ENCODE measurements at regions not wholly inside any gene's neighbourhood (a gene's known extent, or its start where the extent isn't known, plus 50 kb on each side); places are given as distances from the start of the nearest gene placed in this dataset.

DNA sequence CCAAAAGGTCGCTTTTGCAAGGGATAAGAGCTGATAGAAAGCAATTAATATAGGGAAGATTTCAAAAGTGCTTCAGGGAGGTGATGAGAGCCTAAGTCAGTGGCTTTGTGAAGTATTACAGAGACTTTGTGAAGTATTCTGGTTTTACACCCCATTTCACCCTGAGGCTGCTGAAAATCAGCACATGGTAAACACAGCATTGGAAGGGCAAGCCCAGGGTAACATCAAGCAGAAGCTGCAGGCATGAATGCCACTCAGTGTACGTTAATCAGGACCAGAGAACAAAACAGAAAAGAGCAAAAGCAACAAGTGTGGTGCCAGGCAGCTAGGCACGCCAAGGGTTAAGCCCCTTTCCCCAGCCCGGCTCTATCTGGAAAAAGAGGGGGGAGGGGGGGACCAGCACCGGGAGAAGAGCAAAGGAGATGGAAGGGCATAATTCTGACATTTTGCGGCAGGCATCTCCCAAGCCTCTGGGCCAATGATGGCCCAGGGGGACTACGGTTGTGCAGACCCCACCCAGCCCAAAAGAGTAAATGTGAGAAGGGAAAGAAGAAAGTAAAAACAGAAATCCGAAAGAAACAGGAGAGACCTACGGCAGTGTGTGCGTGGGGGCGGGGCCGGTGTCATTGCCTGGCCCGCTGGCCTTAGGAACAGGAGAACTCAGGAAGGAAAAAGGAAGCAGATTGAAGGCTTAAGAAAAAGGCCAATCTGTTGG, 58.9 kb downstream of the DHRS2 start:
- DNase-seq (ENCODE audit: low spot score in 2 of 2): no peak
- no peaks in the 10 kb centered on the region for H3K9me3 Mint-ChIP-seq
- no peaks in the 10 kb centered on the region for H3K4me1 Mint-ChIP-seq
- H3K27ac Mint-ChIP-seq (ENCODE audit: low read depth): no peak overlapping the region
- H3K27me3 Mint-ChIP-seq: peaks cover 24% of the 10 kb centered on the region
- ATAC-seq (replicated peaks; ENCODE audit: extremely low read depth, poor library complexity, severe bottlenecking): no peak
- H3K4me3 Mint-ChIP-seq: no peak overlapping the region
- H3K36me3 Mint-ChIP-seq (ENCODE audit: insufficient read depth): no peaks in the 10 kb centered on the region

DNA sequence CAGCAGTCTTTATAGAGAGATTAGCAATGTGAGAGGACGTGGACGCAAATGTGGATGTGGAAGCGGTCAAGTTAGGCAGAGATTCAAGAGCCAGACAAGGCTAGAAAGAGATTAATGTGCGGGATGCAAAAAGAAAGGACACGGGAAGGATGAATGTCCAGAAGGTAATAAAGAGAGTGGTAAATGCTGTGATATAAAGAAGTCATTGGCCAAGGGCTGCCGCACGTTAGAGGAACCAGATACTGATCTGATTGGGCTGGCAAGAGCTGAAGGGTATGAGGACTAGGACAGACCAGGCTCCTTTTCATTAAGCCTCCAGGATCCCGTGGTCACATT, 59.5 kb downstream of the DHRS2 start:
- DNase-seq (ENCODE audit: low spot score in 2 of 2) (no peak), ATAC-seq (replicated peaks; ENCODE audit: extremely low read depth, poor library complexity, severe bottlenecking) (no peak)
- Mint-ChIP-seq H3K9me3 (no peaks in the 10 kb centered on the region), H3K27ac (ENCODE audit: low read depth) (no peak overlapping the region), H3K4me1 (no peaks in the 10 kb centered on the region), H3K36me3 (ENCODE audit: insufficient read depth) (no peaks in the 10 kb centered on the region), H3K4me3 (no peak overlapping the region), H3K27me3 (peaks cover 26% of the 10 kb centered on the region)

DNA sequence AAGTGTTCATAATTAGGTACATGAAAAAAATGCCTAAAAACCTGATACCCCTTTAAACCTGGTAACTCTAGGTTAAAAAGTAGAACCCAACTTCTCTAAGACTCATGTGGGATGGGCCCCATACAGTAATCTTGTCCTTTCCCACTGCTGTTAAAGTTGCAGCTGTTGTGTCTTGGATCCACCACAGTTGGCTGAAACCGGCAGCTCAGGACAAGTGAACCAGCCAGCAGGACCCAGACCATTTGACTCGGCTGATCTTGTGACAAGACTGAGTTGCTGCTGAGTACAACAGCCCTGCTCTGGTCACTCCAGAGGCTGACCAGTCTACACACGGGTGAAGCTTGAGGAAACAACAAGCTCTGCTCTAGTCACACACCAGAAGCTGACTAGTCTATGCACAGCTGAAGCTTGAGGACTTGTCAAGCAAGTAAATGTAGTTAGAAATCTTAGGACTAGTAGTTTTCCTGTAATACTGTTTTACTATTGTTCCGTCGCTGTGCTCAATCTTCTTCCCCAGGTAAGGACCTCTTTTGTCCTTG, 60.6 kb downstream of the DHRS2 start:
- Mint-ChIP-seq H3K4me1 (no peaks in the 10 kb centered on the region), H3K36me3 (ENCODE audit: insufficient read depth) (no peaks in the 10 kb centered on the region), H3K27me3 (peaks cover 24% of the 10 kb centered on the region), H3K4me3 (no peak overlapping the region), H3K9me3 (no peaks in the 10 kb centered on the region), H3K27ac (ENCODE audit: low read depth) (no peak overlapping the region)
- ATAC-seq (replicated peaks; ENCODE audit: extremely low read depth, poor library complexity, severe bottlenecking) (no peak), DNase-seq (ENCODE audit: low spot score in 2 of 2) (no peak)

DNA sequence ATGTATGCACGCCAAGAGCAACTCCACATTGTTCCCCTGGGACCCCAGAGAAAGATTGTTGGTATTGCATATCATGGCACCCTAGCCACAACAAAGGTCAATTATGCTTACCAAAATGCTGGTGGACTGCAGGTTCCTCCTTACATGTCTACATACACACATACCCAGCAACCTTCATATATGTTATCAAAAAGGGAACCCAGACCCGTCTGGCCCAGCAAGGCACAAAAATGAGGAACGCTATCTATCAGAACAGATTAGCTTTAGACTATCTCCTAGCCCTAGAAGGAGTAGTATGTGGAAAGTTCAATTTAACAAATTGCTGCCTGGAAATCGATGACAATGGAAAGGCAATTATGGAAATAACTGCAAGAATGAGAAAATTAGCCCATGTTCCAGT, 61.5 kb downstream of the DHRS2 start:
- ATAC-seq (replicated peaks; ENCODE audit: extremely low read depth, poor library complexity, severe bottlenecking) (no peak), DNase-seq (ENCODE audit: low spot score in 2 of 2) (no peak)
- Mint-ChIP-seq H3K36me3 (ENCODE audit: insufficient read depth) (no peaks in the 10 kb centered on the region), H3K27ac (ENCODE audit: low read depth) (no peak overlapping the region), H3K9me3 (no peaks in the 10 kb centered on the region), H3K4me3 (no peak overlapping the region), H3K27me3 (peaks cover 28% of the 10 kb centered on the region), H3K4me1 (no peaks in the 10 kb centered on the region)

DNA sequence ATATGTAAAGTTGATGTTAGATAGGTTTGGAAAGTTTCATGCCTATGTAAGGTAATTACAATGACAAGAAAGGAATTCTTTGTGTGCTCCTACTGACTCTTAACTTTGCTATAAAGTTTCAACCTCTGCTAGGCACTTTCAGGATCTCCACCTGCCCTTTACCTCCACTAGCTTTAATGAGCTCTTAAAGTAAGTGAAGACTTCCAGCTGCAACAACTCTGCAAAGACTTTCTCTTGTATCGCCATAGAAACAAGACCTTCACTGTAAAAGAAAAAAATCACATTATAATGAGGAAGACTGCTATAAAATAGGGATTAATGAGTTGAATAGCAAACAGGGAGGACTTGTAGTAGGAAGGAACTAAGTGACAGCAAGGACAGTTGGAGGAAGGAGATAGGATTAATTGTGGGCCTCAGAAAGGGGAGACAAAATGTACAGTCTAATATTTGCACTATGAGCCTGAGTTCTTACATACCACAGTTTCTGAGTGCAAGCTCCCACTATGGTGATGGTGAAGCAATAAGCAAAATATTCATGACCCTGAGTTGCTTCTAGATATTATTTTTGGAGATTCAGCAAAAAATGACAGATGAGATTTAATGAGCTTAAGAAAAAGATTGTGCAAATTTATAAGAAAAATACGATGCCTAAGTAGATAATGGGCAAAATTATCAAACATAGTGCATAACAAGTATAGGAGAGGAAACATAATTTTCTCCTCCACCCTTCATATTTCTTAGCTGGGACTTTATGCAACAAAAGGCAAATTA, 66.7 kb downstream of the DHRS2 start:
- ATAC-seq (replicated peaks; ENCODE audit: extremely low read depth, poor library complexity, severe bottlenecking) (no peak), DNase-seq (ENCODE audit: low spot score in 2 of 2) (no peak)
- Mint-ChIP-seq H3K4me1 (no peaks in the 10 kb centered on the region), H3K27me3 (peaks cover 38% of the 10 kb centered on the region), H3K27ac (ENCODE audit: low read depth) (no peak overlapping the region), H3K9me3 (no peaks in the 10 kb centered on the region), H3K36me3 (ENCODE audit: insufficient read depth) (no peaks in the 10 kb centered on the region), H3K4me3 (no peak overlapping the region)

DNA sequence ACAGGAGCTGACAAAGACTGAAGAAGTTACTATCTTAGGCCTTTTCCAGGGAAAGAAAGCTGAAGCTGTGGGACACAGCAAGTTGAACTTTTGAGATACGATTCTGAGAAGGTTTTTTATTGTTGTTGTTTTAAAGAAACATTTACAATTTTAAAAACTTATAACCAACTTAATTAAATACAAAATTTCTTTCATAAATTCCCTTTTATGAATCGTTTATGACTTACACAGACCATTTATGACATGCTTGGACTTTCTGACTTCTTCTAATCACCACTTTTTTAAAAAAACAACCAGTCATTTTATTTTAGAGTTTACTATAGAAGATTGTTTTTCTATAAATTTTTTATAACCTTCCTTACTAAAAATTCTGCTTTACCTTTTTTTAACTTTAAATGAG, 68.7 kb downstream of the DHRS2 start:
- no peak for DNase-seq (ENCODE audit: low spot score in 2 of 2)
- ATAC-seq (replicated peaks; ENCODE audit: extremely low read depth, poor library complexity, severe bottlenecking): no peak
- Mint-ChIP-seq H3K27ac (ENCODE audit: low read depth) (no peak overlapping the region), H3K4me1 (no peaks in the 10 kb centered on the region), H3K9me3 (no peaks in the 10 kb centered on the region), H3K36me3 (ENCODE audit: insufficient read depth) (no peaks in the 10 kb centered on the region), H3K27me3 (peaks cover 31% of the 10 kb centered on the region), H3K4me3 (no peak overlapping the region)

DNA sequence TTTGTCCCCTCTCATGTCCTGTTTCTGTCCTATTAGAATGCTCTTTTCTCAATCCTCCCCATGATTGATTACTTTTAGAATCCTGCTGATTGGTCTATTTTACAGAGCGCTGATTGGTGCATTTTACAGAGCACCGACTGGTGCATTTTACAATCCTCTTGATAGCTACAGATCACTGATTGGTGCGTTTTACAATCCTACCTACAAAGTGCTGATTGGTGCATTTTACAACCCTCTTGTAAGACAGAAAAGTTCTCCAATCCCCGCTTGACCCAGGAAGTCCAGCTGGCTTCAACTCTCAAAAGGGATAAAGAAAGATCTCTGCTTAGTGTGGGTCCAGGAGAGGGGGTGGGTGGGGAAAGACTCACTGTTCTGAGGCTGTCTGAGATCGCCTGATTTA, 71.3 kb downstream of the DHRS2 start:
- Mint-ChIP-seq H3K4me3 (no peak overlapping the region), H3K9me3 (no peaks in the 10 kb centered on the region), H3K4me1 (no peaks in the 10 kb centered on the region), H3K27me3 (peaks cover 32% of the 10 kb centered on the region), H3K36me3 (ENCODE audit: insufficient read depth) (no peaks in the 10 kb centered on the region), H3K27ac (ENCODE audit: low read depth) (no peak overlapping the region)
- no peak for ATAC-seq (replicated peaks; ENCODE audit: extremely low read depth, poor library complexity, severe bottlenecking)
- DNase-seq (ENCODE audit: low spot score in 2 of 2): no peak

DNA sequence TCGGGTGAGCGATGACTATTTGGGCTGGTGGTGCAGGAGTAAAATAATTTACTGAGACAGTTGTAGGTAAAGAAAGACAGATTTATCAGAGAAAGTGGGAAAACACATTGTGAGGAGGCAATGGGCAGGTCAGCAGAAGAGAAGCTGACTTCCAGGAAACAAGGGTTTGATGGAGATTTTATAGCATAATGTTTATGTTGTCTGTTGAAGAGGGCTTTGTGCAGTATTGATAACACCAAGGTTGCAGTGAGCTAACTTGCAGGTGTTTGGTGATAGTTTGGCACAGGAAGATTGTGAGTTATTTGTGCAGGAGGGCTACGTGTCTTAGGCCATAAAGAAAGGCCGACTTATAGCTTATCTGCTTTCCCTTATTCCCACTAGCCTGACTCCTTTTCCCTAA, 72.2 kb downstream of the DHRS2 start:
- ATAC-seq (replicated peaks; ENCODE audit: extremely low read depth, poor library complexity, severe bottlenecking) (no peak), DNase-seq (ENCODE audit: low spot score in 2 of 2) (no peak)
- Mint-ChIP-seq H3K36me3 (ENCODE audit: insufficient read depth) (no peaks in the 10 kb centered on the region), H3K9me3 (no peaks in the 10 kb centered on the region), H3K27me3 (peaks cover 32% of the 10 kb centered on the region), H3K4me1 (no peaks in the 10 kb centered on the region), H3K4me3 (no peak overlapping the region), H3K27ac (ENCODE audit: low read depth) (no peak overlapping the region)

DNA sequence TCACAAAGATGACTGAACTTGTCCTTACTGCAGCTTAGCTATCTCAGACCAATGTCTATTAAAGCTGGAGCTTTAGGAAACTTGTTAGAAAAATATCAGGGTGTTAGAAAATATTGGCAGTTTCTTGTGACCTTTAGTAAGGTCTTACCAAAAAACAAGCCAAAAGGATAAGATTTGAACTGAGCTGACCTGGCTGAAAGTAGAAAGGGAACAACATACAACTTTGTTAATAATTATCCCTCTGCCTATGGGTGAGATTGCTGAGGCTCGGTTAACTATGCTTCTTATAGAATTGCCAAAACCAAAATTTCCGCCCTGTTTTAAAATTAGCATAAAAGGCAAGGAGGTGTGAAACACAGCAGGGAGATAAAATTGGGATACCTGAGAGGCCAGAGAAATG, 73.8 kb downstream of the DHRS2 start:
- H3K36me3 Mint-ChIP-seq (ENCODE audit: insufficient read depth): no peaks in the 10 kb centered on the region
- no peak overlapping the region for H3K4me3 Mint-ChIP-seq
- peaks cover 35% of the 10 kb centered on the region for H3K27me3 Mint-ChIP-seq
- no peaks in the 10 kb centered on the region for H3K9me3 Mint-ChIP-seq
- no peak overlapping the region for H3K27ac Mint-ChIP-seq (ENCODE audit: low read depth)
- no peaks in the 10 kb centered on the region for H3K4me1 Mint-ChIP-seq
- DNase-seq (ENCODE audit: low spot score in 2 of 2) (no peak), ATAC-seq (replicated peaks; ENCODE audit: extremely low read depth, poor library complexity, severe bottlenecking) (no peak)

DNA sequence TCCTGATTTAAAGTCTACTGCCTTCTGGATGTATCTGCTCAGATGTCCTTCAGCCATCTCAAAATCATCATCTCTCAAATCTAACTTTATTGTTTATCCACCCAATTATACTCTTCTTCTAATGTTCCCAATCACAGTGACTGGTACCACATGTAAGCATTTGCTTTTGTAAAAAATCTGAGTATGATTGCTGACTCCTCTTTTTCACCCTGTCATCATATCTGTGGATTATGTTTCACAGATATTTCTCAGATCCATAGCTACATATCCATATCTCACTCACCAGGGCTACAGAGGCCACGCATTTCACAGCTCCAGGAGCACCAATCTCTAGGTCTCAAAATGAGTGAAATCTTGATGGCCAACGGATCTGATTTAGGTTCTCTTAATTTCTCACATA, 76.1 kb downstream of the DHRS2 start:
- H3K4me1 Mint-ChIP-seq: no peaks in the 10 kb centered on the region
- ATAC-seq (replicated peaks; ENCODE audit: extremely low read depth, poor library complexity, severe bottlenecking): no peak

DNA sequence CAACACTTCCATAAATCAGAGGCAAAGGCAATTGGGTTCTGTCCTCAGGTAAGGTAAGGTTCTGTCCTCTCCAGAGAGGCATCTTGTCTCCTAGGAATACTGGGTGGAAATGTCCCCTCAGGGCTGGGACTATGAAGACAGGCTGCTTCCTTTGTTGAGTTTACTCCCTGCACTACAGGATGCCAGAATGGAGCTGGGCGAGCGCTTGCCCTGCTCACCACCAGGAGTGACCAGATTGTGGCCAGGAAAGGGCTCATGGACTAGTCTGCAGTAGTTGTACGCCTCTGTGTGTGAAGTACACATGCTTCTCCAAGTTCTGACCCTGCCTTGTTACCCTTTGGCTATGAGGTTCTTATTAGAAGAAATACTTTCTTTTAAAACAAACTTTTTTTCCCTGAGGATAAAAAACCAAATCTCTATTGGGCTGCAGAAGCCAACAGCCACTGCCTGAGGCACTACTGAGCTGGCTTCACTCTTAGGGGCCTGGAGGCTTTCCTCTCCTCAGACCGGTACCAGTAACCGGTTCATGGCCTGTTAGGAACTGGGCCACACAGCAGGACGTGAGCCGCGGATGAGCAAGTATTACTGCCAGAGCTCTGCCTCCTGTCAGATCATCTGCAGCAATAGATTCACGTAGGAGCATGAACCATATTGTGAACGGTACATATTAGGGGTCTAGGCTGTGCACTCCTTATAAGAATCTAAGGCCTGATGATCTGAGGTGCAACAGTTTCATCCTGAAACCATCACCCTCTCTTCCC, 83.2 kb downstream of the DHRS2 start:
- peaks cover 19% of the 10 kb centered on the region for H3K27me3 Mint-ChIP-seq
- no peak overlapping the region for H3K27ac Mint-ChIP-seq (ENCODE audit: low read depth)
- no peak overlapping the region for H3K4me3 Mint-ChIP-seq
- H3K36me3 Mint-ChIP-seq (ENCODE audit: insufficient read depth): peaks cover 1% of the 10 kb centered on the region
- no peaks in the 10 kb centered on the region for H3K4me1 Mint-ChIP-seq
- H3K9me3 Mint-ChIP-seq: no peaks in the 10 kb centered on the region
- no peak for DNase-seq (ENCODE audit: low spot score in 2 of 2)
- no peak for ATAC-seq (replicated peaks; ENCODE audit: extremely low read depth, poor library complexity, severe bottlenecking)

More for the DNA sequence above, 76.1 kb downstream of the DHRS2 start:
- Mint-ChIP-seq H3K27me3 (peaks cover 51% of the 10 kb centered on the region), H3K9me3 (no peaks in the 10 kb centered on the region), H3K27ac (ENCODE audit: low read depth) (no peak overlapping the region), H3K4me3 (no peak overlapping the region), H3K36me3 (ENCODE audit: insufficient read depth) (no peaks in the 10 kb centered on the region)
- DNase-seq (ENCODE audit: low spot score in 2 of 2): no peak

DNA sequence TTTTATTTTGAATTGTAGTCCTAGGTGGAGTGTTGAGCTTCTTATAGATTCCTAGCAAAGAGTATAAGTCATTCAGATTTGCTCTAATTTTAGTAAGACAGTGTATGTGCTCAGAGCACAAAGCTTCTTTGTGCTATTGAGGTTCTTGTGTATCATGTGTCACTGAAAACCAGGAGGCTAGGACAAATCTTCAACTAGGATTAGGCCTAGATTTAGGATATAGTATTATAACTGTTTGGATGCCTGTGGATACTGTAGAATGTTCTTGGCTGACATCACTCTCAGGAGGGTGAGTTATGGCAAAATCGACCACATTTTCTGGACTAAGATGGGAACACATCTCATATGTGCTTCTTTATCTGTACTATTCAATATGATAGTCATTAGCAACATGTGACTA, 86.5 kb downstream of the DHRS2 start:
- H3K4me1 Mint-ChIP-seq: no peaks in the 10 kb centered on the region
- DNase-seq (ENCODE audit: low spot score in 2 of 2) (no peak), ATAC-seq (replicated peaks; ENCODE audit: extremely low read depth, poor library complexity, severe bottlenecking) (no peak)
- H3K4me3 Mint-ChIP-seq: no peak overlapping the region
- H3K27ac Mint-ChIP-seq (ENCODE audit: low read depth): no peak overlapping the region
- H3K36me3 Mint-ChIP-seq (ENCODE audit: insufficient read depth): peaks cover 1% of the 10 kb centered on the region
- no peaks in the 10 kb centered on the region for H3K9me3 Mint-ChIP-seq
- no peaks in the 10 kb centered on the region for H3K27me3 Mint-ChIP-seq

Data from central memory CD8-positive, alpha-beta T cell (primary cell).